Astrocyte (in vitro differentiated cells and primary cell): ENCODE measurements at regions not wholly inside any gene's neighbourhood (a gene's known extent, or its start where the extent isn't known, plus 50 kb on each side); places are given as distances from the start of the nearest gene placed in this dataset.

Experiments used
- CTCF ChIP-seq: IDR thresholded peaks from 2 replicates; pipeline ENCODE4 v1.5.1; 2011; ENCODE audit warnings: low read depth, mild to moderate bottlenecking, inconsistent platforms, low read length, moderate library complexity; ENCODE audit not compliant: insufficient read depth
- EZH2 ChIP-seq: IDR thresholded peaks from 2 replicates; pipeline ENCODE4 v1.6.1; 2012; ENCODE audit warnings: mild to moderate bottlenecking, low read length, inconsistent platforms; ENCODE audit not compliant: insufficient read depth

- no peak for TF ChIP-seq CTCF
- no peak for TF ChIP-seq EZH2
These were observed 84.6 kb upstream of the PKP2 start for GRCh38 chr12:32981139-32981538.
